GM19455 (cell line): ENCODE measurements at regions not wholly inside any gene's neighbourhood (a gene's known extent, or its start where the extent isn't known, plus 50 kb on each side); places are given as distances from the start of the nearest gene placed in this dataset.
A peak's percentile ranks its signal among the peaks of the same experiment; 100 is the strongest.
"Not testable (repeated sequence)": the region's sequence is repeated elsewhere in the genome, so short reads cannot be mapped to it uniquely, and the experiment has no call there.

ENCODE experiments used
- ATAC-seq: cut with Tn5 transposase; IDR thresholded peaks from one replicate; pipeline ENCODE4 v1.9.1; 2021; ENCODE audit not compliant: unreplicated experiment

DNA sequence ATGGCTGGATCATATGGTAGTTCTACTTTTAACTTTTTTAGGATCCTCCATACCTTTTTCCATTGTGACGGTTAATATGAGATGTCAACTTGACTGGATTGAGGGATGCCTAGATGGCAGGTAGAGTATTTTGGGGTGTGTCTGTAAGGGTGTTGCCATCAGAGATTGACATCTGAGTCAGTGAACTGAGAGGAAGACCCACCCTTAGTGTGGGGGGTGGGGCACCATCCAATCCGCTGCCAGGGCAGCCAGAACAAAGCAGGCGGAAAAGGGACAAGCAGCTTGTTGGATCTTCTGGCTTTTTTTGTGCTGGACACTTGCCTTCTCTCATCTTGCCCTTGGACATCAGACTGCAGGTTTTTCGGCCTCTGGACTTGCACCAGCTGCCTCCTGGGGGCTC is 168.5 kb upstream of the CXCL13 start:
- no peak for ATAC-seq

GRCh38 chr4:77438549-77438948 is 167.1 kb upstream of the CXCL13 start:
- no peak for ATAC-seq

GRCh38 chr4:77443941-77444340 is 161.7 kb upstream of the CXCL13 start:
- ATAC-seq: no peak

- ATAC-seq: no peak
Measured at GRCh38 chr4:77445823-77446222, 159.8 kb upstream of the CXCL13 start.

GRCh38 chr4:77446601-77447000 is 159.0 kb upstream of the CXCL13 start:
- no peak for ATAC-seq

DNA sequence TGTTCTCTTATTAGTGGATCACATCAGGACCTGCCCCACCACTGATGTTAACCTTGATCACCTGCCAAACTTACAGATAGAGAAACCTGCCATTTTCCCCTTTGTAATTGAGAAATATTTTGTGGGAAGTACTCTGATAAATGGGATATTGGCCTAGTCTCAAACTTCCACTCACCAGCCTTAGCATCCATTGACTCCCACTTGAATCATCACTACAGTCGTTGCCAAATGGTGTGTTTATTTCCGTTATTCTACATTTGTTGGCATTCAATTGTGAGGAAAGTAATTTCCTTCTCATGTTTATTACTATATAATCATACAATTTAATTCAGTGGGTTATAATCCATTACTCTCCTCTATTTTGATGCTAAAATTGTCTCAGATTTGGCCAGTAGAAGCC is 156.4 kb upstream of the CXCL13 start:
- no peak for ATAC-seq

DNA sequence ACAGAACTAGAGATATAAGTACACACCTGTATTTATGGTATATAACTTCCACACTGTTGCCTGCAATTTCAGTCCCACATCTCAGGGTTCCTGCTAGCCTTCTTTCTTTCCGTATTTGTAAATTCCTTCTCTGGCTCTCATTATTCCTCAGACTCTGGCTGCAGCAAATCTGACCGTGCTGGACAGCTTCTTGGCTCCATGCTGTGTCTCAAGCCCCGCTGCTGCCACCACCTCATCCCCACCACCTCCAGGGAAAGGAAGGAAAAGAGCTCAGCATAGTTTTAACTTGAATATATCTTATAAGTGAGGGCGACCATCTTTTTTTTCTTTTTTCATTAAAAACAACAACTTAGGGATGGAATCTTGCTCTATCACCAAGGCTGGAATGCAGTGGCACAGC is 155.6 kb upstream of the CXCL13 start:
- ATAC-seq: no peak

DNA sequence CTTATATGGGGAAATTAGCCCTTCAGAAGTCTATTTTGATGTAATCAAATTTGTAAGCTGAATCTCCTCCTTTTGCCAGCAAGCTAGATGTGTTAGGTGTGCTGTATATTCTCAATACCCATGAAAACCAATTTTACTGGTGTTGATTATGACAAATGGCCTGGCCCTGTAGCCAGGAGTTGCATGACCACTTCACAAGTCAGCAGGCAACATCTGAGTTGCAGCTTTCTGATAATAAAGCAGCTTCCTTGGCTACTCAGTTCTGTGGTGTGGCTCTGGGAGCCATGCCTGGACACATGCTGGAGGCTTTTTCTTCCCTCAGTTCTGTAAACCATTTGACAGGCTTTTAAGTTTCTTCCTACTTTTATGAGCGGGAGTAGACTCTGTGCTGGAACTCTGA is 154.1 kb upstream of the CXCL13 start:
- ATAC-seq: no peak

DNA sequence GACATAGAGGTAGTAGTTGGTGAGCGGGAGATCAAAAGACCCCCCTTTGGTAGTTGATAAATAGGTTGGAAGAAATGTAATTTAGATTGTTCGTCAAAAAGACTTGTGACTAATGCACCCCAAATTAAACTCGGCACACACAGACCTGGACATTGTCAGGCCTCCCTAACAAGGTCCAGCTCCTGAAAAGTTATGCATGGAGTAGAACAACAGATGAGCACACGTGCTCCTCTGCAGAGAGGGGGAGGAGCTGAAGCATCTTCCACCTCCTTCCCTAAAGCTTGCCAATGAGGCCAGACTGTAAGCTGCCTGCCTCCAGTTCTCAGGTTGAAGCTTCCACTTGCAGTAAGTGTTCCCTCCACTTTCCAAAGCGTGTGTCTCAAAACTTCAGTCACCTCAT is 153.5 kb upstream of the CXCL13 start:
- not testable (repeated sequence) for ATAC-seq

DNA sequence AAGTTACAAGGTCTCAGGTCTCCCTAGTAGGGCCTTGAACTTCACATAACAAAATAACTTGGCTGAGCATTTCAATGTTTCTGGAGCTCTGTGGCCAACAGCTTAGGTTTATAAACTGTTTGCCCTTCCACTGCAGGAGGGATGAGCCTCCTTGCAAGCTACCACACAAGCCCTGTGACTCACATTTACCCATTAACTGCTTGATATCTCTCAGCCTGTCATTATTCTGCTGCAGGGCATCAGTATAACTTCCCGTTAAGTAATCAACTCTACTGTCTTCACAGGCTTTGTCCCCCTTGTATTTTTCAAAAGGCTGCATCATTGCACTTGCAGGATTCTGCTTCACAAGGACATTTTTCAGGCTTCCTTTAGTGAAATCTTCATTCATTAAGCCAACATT is 151.7 kb upstream of the CXCL13 start:
- ATAC-seq: no peak

- ATAC-seq: no peak
Measured at GRCh38 chr4:77454858-77455257, 150.8 kb upstream of the CXCL13 start.

DNA sequence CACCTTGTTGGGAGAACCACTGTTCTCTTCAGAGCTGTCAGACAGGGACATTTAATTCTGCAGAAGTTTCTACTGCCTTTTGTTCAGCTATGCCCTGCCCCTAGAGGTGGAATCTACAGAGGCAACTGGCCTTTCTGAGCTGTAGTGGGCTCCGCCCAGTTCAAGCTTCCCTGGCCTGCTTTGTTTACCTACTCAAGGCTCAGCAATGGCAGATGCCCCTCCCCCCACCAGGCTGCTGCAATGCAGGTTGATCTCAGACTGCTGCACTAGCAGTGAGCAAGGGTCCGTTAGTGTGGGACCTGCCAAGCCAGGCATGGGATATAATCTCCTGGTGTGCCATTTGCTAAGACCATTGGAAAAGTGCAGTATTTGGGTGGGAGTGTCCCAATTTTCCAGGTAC is 141.5 kb upstream of the CXCL13 start:
- not testable (repeated sequence) for ATAC-seq

DNA sequence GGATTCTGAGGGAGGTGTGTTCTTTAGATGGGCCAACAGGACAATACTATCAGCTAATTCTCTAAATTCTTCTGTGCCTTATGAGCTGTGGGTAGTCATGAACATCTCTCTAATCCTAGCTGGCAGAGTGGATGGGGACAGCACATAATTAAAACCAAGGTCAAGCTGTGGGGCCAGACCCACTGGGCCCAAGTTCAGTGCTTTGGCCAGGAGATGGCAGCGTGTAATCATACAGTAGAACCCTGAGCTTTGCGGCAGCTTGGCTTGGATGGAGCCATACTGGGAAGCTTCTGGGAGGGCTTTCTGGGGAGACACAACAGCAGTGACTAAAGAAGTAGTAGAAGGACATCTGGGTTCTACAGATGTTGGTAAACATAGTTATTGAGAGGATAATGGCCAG is 140.3 kb upstream of the CXCL13 start:
- ATAC-seq: no peak

DNA sequence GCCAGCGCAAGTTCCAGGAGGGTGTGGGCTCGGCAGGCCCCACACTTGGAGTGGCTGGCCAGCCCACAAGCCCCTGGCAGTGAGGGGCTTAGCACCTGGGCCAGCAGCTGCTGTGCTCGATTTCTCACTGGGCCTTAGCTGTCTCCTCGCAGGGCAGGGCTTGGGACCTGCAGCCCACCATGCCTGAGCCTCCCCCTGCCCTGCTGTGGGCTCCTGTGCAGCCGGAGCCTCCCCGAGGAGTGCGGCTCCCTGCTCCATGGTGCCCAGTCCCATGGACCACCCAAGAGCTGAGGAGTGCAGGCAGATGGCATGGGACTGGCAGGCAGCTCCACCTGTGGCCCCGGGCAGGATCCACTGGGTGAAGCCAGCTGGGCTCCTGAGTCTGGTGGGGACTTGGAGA is 139.2 kb upstream of the CXCL13 start:
- no peak for ATAC-seq

- no peak for ATAC-seq
Measured at GRCh38 chr4:77471821-77472495, 133.7 kb upstream of the CXCL13 start.

GRCh38 chr4:77473509-77473908 is 132.1 kb upstream of the CXCL13 start:
- no peak for ATAC-seq

DNA sequence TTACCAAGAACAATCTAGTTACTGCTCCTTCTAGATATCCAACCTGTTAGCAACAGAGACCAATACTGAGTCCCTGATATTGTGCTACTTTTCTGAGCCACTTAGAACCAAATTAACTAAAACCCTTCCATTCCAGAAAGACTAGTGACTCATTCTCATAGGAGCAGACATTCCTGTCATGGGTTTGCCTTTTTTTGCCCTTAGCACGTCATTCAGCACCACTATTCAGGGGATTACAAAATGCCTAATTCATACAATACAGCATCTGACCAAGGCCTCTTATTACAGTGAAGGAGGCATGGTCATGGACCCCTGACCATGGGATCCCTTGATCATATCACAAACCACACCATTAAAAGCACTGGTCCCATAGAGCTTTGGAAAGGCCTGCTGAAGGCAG is 123.8 kb upstream of the CXCL13 start:
- ATAC-seq: no peak

DNA sequence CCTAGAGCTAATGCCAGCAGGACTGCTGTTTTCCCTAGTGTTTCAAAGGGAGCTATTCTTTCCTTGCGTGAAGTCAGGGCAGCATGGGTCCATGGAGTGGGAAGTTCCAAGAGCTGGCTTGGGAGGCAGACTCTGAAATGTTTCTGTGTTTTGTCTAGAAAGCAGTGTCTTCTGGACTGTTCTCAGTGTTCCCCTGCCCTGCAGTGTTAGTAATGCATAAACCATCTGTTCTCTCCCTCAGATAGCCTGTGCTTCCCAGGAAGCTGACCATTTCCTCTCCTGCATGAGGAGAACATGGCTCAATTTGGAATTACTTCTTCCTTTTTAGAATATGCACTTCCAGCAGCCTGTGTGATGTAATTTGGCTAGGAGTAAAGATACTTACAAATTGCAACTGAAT is 116.7 kb upstream of the CXCL13 start:
- no peak for ATAC-seq

- ATAC-seq: peak; percentile 62
Measured at GRCh38 chr4:77493120-77493752, 112.4 kb upstream of the CXCL13 start.

- no peak for ATAC-seq
Measured at GRCh38 chr4:77493829-77494551, 111.6 kb upstream of the CXCL13 start.

DNA sequence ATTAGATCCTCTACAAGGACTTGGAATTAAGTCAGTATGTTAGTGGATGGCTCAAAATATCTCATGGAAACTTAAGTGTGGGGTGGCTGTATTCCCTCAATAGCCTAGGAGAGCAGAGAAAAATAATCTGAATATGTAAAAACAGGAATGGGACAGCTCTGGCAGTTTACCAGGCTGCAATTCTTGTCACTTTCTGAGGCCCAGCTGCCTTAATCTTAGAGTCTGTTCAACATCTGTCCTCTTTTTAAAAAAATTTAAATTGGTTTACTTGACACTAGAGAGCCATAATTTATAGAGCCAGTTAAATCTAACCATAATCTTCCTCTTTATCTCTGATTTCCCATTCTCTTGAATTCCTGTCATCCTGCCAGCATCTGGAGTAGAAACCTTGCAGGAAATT is 109.2 kb upstream of the CXCL13 start:
- no peak for ATAC-seq

DNA sequence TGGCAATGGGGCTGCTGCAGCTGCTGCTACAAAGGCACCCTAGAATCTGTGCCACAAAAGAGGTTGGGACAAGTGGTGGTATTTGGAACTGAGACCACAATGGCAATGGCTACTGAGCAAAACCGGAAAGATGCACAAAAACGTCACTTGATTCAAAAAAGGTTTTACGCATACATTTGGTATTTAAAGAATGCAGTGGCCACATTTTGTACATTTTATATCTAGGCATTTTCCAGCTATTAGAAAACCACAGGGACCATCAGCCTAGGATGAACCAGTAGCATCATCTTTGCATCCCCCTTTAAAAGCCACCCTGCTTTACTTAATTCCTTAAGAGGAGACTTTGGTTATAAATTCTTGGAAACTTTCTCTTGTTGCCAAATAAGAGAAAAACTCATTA is 104.8 kb upstream of the CXCL13 start:
- no peak for ATAC-seq
